H1 (cell line): ENCODE measurements at regions not wholly inside any gene's neighbourhood (a gene's known extent, or its start where the extent isn't known, plus 50 kb on each side); places are given as distances from the start of the nearest gene placed in this dataset.

Experiments
- CTCF ChIA-PET: fragments of 300-600 bp; sonication (Branson Sonifier 250); formaldehyde crosslinking; loops from one replicate; lab custom pipeline; 2021; ENCODE audit not compliant: partially characterized antibody; lab: Charles Lee
- POLR2A ChIA-PET: fragments of 300-600 bp; sonication (Branson Sonifier 250); formaldehyde crosslinking; loops from one replicate; lab custom pipeline; 2021; ENCODE audit warnings: inconsistent platforms; ENCODE audit not compliant: partially characterized antibody; lab: Charles Lee
- DNase-seq, 2 experiments: peaks; one replicate each; pipeline versions ENCODE4 v3.0.0 to v3.0.0-alpha.2; 2010 to 2022; ENCODE audit warnings: low spot score in 2 of 2, low read depth in 1 of 2, mixed read lengths in 1 of 2
- FAIRE-seq: peaks from 2 replicates; lab custom pipeline; 2011; peaks lifted over from hg19 to GRCh38; lab: Jason Lieb, UNC
- H2AFZ ChIP-seq: 2 replicates; pipeline ENCODE4 v1.8.1; 2012; ENCODE audit warnings: low read length, inconsistent platforms
- H2AK5ac ChIP-seq: 2 replicates; pipeline ENCODE4 v1.6.1; 2013; ENCODE audit warnings: low read depth, low read length
- H2BK120ac ChIP-seq: replicated peaks from 2 replicates; pipeline ENCODE3; 2013; ENCODE audit warnings: low read depth, low read length, inconsistent platforms
- H2BK12ac ChIP-seq: 2 replicates; pipeline ENCODE4 v1.6.1; 2013; ENCODE audit warnings: low read depth, low read length
- H2BK15ac ChIP-seq: 2 replicates; pipeline ENCODE4 v1.6.1; 2013; ENCODE audit warnings: low read length
- H2BK20ac ChIP-seq: 2 replicates; pipeline ENCODE4 v1.6.1; 2013; ENCODE audit warnings: low read length
- H2BK5ac ChIP-seq: 2 replicates; pipeline ENCODE4 v1.6.1; 2013; ENCODE audit warnings: low read depth, low read length
- H3K14ac ChIP-seq: 2 replicates; pipeline ENCODE4 v1.6.1; 2013; ENCODE audit warnings: inconsistent platforms; ENCODE audit not compliant: insufficient read length
- H3K18ac ChIP-seq: 2 replicates; pipeline ENCODE4 v1.6.1; 2013; ENCODE audit warnings: low read length; ENCODE audit errors: extremely low read depth
- H3K23ac ChIP-seq: 2 replicates; pipeline ENCODE4 v1.6.1; 2013; ENCODE audit warnings: inconsistent platforms; ENCODE audit not compliant: insufficient read length
- H3K23me2 ChIP-seq: 2 replicates; pipeline ENCODE4 v1.6.1; 2013; ENCODE audit warnings: low read depth, low read length
- H3K27ac ChIP-seq: 2 replicates; pipeline ENCODE4 v1.6.1; 2011; ENCODE audit warnings: low read depth, low read length, inconsistent platforms
- H3K27me3 ChIP-seq, 4 experiments: replicated peaks in 1 of 4; 1 replicate in 1 of 4; 2 replicates in 3 of 4; pipeline versions ENCODE4 v1.6.1 to v1.8.1; 2011 to 2013; ENCODE audit warnings: low read length in 3 of 4, mild to moderate bottlenecking in 3 of 4, inconsistent platforms in 2 of 4, mixed read lengths in 2 of 4, moderate library complexity in 1 of 4; ENCODE audit not compliant: control insufficient read depth in 3 of 4, insufficient read depth in 3 of 4; ENCODE audit errors: extremely low read depth in 1 of 4
- H3K36me3 ChIP-seq, 4 experiments: 2 replicates each; pipeline versions ENCODE4 v1.6.1 to v1.8.1; 2011 to 2013; ENCODE audit warnings: mild to moderate bottlenecking in 4 of 4, low read length in 3 of 4, moderate library complexity in 2 of 4, control low read depth in 1 of 4, inconsistent platforms in 1 of 4; ENCODE audit not compliant: insufficient read depth in 4 of 4, control insufficient read depth in 2 of 4
- H3K4ac ChIP-seq: replicated peaks from 2 replicates; pipeline ENCODE3; 2013; ENCODE audit warnings: low read length, low read depth, mixed read lengths, inconsistent platforms; ENCODE audit not compliant: insufficient read length
- H3K4me1 ChIP-seq, 4 experiments: replicated peaks in 1 of 4; 1 replicate in 1 of 4; 2 replicates in 3 of 4; pipeline versions ENCODE4 v1.6.1 to v1.8.1; 2011 to 2013; ENCODE audit warnings: low read length in 3 of 4, inconsistent platforms in 2 of 4, mixed read lengths in 1 of 4; ENCODE audit not compliant: insufficient read depth in 4 of 4, control insufficient read depth in 3 of 4
- H3K4me2 ChIP-seq, 2 experiments: 2 replicates each; pipeline versions ENCODE4 v1.6.1 to v1.8.1; 2011 to 2013; ENCODE audit warnings: low read depth in 2 of 2, low read length in 2 of 2, control low read depth in 1 of 2, inconsistent platforms in 1 of 2, mild to moderate bottlenecking in 1 of 2; ENCODE audit not compliant: insufficient read depth in 1 of 2
- H3K4me3 ChIP-seq, 4 experiments: fragments of 200-600, 300-600 bp in 1 of 4; sonication (generic), shearing (Covaris generic), sonication (Bioruptor Twin) in 1 of 4; 2 replicates each; pipeline versions ENCODE4 v1.5.1 to v1.8.1; 2011 to 2016; ENCODE audit warnings: low read length in 4 of 4, low read depth in 3 of 4, control low read depth in 2 of 4, inconsistent platforms in 2 of 4, mild to moderate bottlenecking in 2 of 4, mixed read lengths in 1 of 4, moderate library complexity in 1 of 4; ENCODE audit not compliant: insufficient read depth in 2 of 4; ENCODE audit errors: extremely low read depth in 1 of 4
- H3K56ac ChIP-seq: replicated peaks from 2 replicates; pipeline ENCODE3; 2013; ENCODE audit warnings: low read depth, mild to moderate bottlenecking, mixed read lengths, low read length, inconsistent platforms; ENCODE audit not compliant: insufficient read length
- H3K79me1 ChIP-seq: 2 replicates; pipeline ENCODE4 v1.6.1; 2013; ENCODE audit warnings: low read depth, low read length, control low read depth
- H3K79me2 ChIP-seq, 2 experiments: 2 replicates each; pipeline versions ENCODE4 v1.6.1 to v1.8.1; 2012 to 2013; ENCODE audit warnings: low read length in 2 of 2, mild to moderate bottlenecking in 2 of 2, inconsistent platforms in 1 of 2; ENCODE audit not compliant: insufficient read depth in 2 of 2, control insufficient read depth in 1 of 2
- H3K9ac ChIP-seq, 4 experiments: replicated peaks in 1 of 4; 1 replicate in 1 of 4; 2 replicates in 3 of 4; pipeline versions ENCODE4 v1.6.1 to v1.8.1; 2011 to 2013; ENCODE audit warnings: low read depth in 3 of 4, low read length in 3 of 4, control low read depth in 2 of 4, mild to moderate bottlenecking in 2 of 4, moderate library complexity in 2 of 4, inconsistent platforms in 1 of 4; ENCODE audit errors: extremely low read depth in 1 of 4
- H3K9me3 ChIP-seq, 2 experiments: 2 replicates each; pipeline versions ENCODE4 v1.6.1 to v1.8.1; 2012 to 2013; ENCODE audit warnings: mild to moderate bottlenecking in 2 of 2, moderate library complexity in 2 of 2, control low read depth in 1 of 2, inconsistent platforms in 1 of 2, low read depth in 1 of 2, low read length in 1 of 2, mixed read lengths in 1 of 2; ENCODE audit not compliant: insufficient read depth in 2 of 2
- H4K20me1 ChIP-seq, 2 experiments: replicated peaks in 1 of 2; 2 replicates each; pipeline versions ENCODE3 to v1.8.1; 2011 to 2013; ENCODE audit warnings: inconsistent platforms in 2 of 2, low read length in 2 of 2, mild to moderate bottlenecking in 1 of 2; ENCODE audit not compliant: insufficient read depth in 2 of 2, control insufficient read depth in 1 of 2
- H4K5ac ChIP-seq: 2 replicates; pipeline ENCODE4 v1.6.1; 2013; ENCODE audit warnings: low read length, low read depth, mixed read lengths, inconsistent platforms; ENCODE audit not compliant: insufficient read length
- H4K8ac ChIP-seq: 2 replicates; pipeline ENCODE4 v1.8.0; 2013; ENCODE audit warnings: mild to moderate bottlenecking, moderate library complexity, low read length, inconsistent platforms; ENCODE audit not compliant: insufficient read depth; ENCODE audit errors: extremely low read depth
- H4K91ac ChIP-seq: replicated peaks from 2 replicates; pipeline ENCODE3; 2013; ENCODE audit warnings: low read length, mixed read lengths, inconsistent platforms; ENCODE audit not compliant: insufficient read length
- CBX5 ChIP-seq: fragments of 300-800, 300-1000 bp; sonication (generic); IDR thresholded peaks from 2 replicates; pipeline ENCODE4 v1.7.1; 2016; ENCODE audit warnings: antibody characterized with exemption, low read length, low read depth
- CHD1 ChIP-seq: IDR thresholded peaks from 2 replicates; pipeline ENCODE4 v1.6.1; 2012; ENCODE audit warnings: low read depth, low read length, improper control_type of control experiment
- EGR1 ChIP-seq: IDR thresholded peaks from 2 replicates; pipeline ENCODE4 v1.6.1; 2011; ENCODE audit warnings: low read depth, low read length, borderline replicate concordance
- HDAC2 ChIP-seq, 2 experiments: fragments of 300-600 bp in 1 of 2; sonication (generic) in 1 of 2; IDR thresholded peaks; 2 replicates each; pipeline ENCODE4 v1.6.1; 2011 to 2012; ENCODE audit warnings: low read depth in 2 of 2, low read length in 2 of 2, mild to moderate bottlenecking in 2 of 2, moderate library complexity in 2 of 2, borderline replicate concordance in 1 of 2, inconsistent platforms in 1 of 2
- JUN ChIP-seq: IDR thresholded peaks from 2 replicates; pipeline ENCODE4 v1.6.1; 2011; ENCODE audit warnings: low read depth, mild to moderate bottlenecking, improper control_type of control experiment, low read length
- KDM4A ChIP-seq: IDR thresholded peaks from one replicate; pipeline ENCODE4 v1.7.1; 2012; ENCODE audit warnings: low read depth, mild to moderate bottlenecking, moderate library complexity, low read length, inconsistent platforms; ENCODE audit not compliant: severe bottlenecking
- NRF1 ChIP-seq: IDR thresholded peaks from 2 replicates; pipeline ENCODE4 v1.6.1; 2011; ENCODE audit warnings: mild to moderate bottlenecking, low read depth, low read length, improper control_type of control experiment
- SAP30 ChIP-seq: fragments of 300-600 bp; sonication (generic); IDR thresholded peaks from 2 replicates; pipeline ENCODE4 v1.7.1; 2012; ENCODE audit warnings: low read length, moderate library complexity, mild to moderate bottlenecking, inconsistent platforms; ENCODE audit not compliant: insufficient read depth, insufficient replicate concordance
- SP1 ChIP-seq: IDR thresholded peaks from 2 replicates; pipeline ENCODE4 v1.6.1; 2011; ENCODE audit warnings: low read depth, low read length
- SRF ChIP-seq: IDR thresholded peaks from 2 replicates; pipeline ENCODE4 v1.6.1; 2011; ENCODE audit warnings: mild to moderate bottlenecking, low read depth, low read length, moderate library complexity
- SUZ12 ChIP-seq: fragments of 200-600 bp; sonication (generic); IDR thresholded peaks from 2 replicates; pipeline ENCODE4 v1.6.1; 2012; ENCODE audit warnings: mild to moderate bottlenecking, inconsistent platforms, low read length, moderate library complexity, mixed read lengths
- TAF1 ChIP-seq: IDR thresholded peaks from 2 replicates; pipeline ENCODE4 v1.6.1; 2011; ENCODE audit warnings: mild to moderate bottlenecking, low read depth, low read length
- TBP ChIP-seq: IDR thresholded peaks from 2 replicates; pipeline ENCODE4 v1.6.1; 2011; ENCODE audit warnings: low read depth, low read length, improper control_type of control experiment
- ZNF274 ChIP-seq: IDR thresholded peaks from 2 replicates; pipeline ENCODE4 v1.7.0; 2012; ENCODE audit warnings: low read length, borderline replicate concordance; ENCODE audit errors: extremely low read depth
- WGBS, 2 experiments: shearing (Covaris generic) in 1 of 2; methylation state at CpG; one replicate each; pipeline versions ENCODE4 v1.1.6 to v1.1.7; 2013 to 2015; ENCODE audit warnings: low lambda C conversion rate in 2 of 2, mixed read lengths in 2 of 2, inconsistent platforms in 1 of 2, low coverage in 1 of 2, missing lambda C conversion rate in 1 of 2; ENCODE audit not compliant: insufficient replicate concordance in 2 of 2, insufficient coverage in 1 of 2, insufficient read length in 1 of 2; ENCODE audit errors: extremely low coverage in 1 of 2, missing lambda C conversion rate in 1 of 2; 5-methylcytosine and 5-hydroxymethylcytosine counted together

- Histone ChIP-seq H3K4ac (no peak overlapping the region), H2BK120ac (no peak overlapping the region)
- TF ChIP-seq NRF1 (no peak), CBX5 (no peak), SRF (no peak), TAF1 (no peak), SP1 (no peak), EGR1 (no peak), CHD1 (no peak), HDAC2 (IDR thresholded peaks at IDR 0.05; ENCODE audit: borderline replicate concordance in 1 of 2, low read depth in 2 of 2, low read length in 2 of 2) (no peak), JUN (no peak), SAP30 (no peak), TBP (no peak), ZNF274 (no peak), SUZ12 (no peak), KDM4A (no peak)
Observed at GRCh38 chr7:21368317-21368716, 59.6 kb upstream of the SP4 start.

More at GRCh38 chr7:21368317-21368716, 59.6 kb upstream of the SP4 start:
- Histone ChIP-seq H4K20me1 (no peaks in the 10 kb centered on the region), H3K56ac (no peak overlapping the region), H2AK5ac (no peak overlapping the region), H3K79me2 (no peaks in the 10 kb centered on the region), H2AFZ (no peak overlapping the region), H3K36me3 (no peaks in the 10 kb centered on the region), H4K5ac (no peak overlapping the region), H3K9me3 (peaks cover 4 to 5% of the 10 kb centered on the region in 2 experiments; a peak in 2 of 4 replicates), H3K23me2 (no peaks in the 10 kb centered on the region), H2BK15ac (no peak overlapping the region), H3K27ac (no peak overlapping the region), H3K79me1 (no peaks in the 10 kb centered on the region), H2BK20ac (no peak overlapping the region), H3K4me3 (no peak overlapping the region), H2BK5ac (no peak overlapping the region), H3K4me1 (peaks cover 0 to 8% (median 3%) of the 10 kb centered on the region in 4 experiments; a peak in 4 of 7 replicates), H3K27me3 (no peaks in the 10 kb centered on the region), H3K9ac (no peak overlapping the region), H4K91ac (no peak overlapping the region), H3K23ac (no peak overlapping the region), H3K4me2 (no peak overlapping the region), H3K18ac (no peak overlapping the region), H2BK12ac (no peak overlapping the region), H3K14ac (no peak overlapping the region), H4K8ac (no peak overlapping the region)
- 72% methylated on average over 1 of the region's 1 CpG; no CpG with 5 or more reads in 1 of the 2 experiments for WGBS, 2 experiments
- POLR2A ChIA-PET = no interaction called here
- FAIRE-seq (no peak), DNase-seq (no peak)
- CTCF ChIA-PET = interaction anchor here (2.8 kb wide), 1 partner anchor 10 kb away, joined by 6 read pairs; no protein-coding TSS in a partner anchor
